ACHN (cell line): ENCODE measurements at regions not wholly inside any gene's neighbourhood (a gene's known extent, or its start where the extent isn't known, plus 50 kb on each side); places are given as distances from the start of the nearest gene placed in this dataset.

Source experiments
- DNase-seq: peaks from one replicate; pipeline ENCODE4 v3.0.0-alpha.2; 2015
- in situ Hi-C: cut with HindIII; loops from 2 replicates; pipeline ENCODE4 v1.10.0; 2017; ENCODE audit warnings: low sequenced_read_pairs, low pct_ligation_motif_present, low pct_unique_long_range_greater_than_20kb

- DNase-seq: no peak
- in situ Hi-C loops: loop anchor here (25.0 kb wide), 1 partner anchor 168 kb away; no protein-coding TSS in a partner anchor
These were observed 96.4 kb downstream of the CYRIA start for GRCh38 chr2:16568998-16569784.

- in situ Hi-C loops: loop anchor here (25.0 kb wide), 1 partner anchor 171 kb away; no protein-coding TSS in a partner anchor
- no peak for DNase-seq
These were observed 98.9 kb downstream of the CYRIA start for GRCh38 chr2:16566701-16567100.

- in situ Hi-C loops: loop anchor here (25.0 kb wide), 1 partner anchor 172 kb away; no protein-coding TSS in a partner anchor
- no peak for DNase-seq
These were observed 100.2 kb downstream of the CYRIA start for GRCh38 chr2:16565481-16565880.

- in situ Hi-C loops: loop anchor here (25.0 kb wide), 1 partner anchor 176 kb away; no protein-coding TSS in a partner anchor
- no peak for DNase-seq
These were observed 104.0 kb downstream of the CYRIA start for GRCh38 chr2:16561676-16562075.

- DNase-seq: no peak
- in situ Hi-C loops: loop anchor here (25.0 kb wide), 1 partner anchor 176 kb away; no protein-coding TSS in a partner anchor
These were observed 104.4 kb downstream of the CYRIA start for GRCh38 chr2:16561251-16561650.

- no peak for DNase-seq
- in situ Hi-C loops: loop anchor here (25.0 kb wide), 1 partner anchor 178 kb away; no protein-coding TSS in a partner anchor
These were observed 106.2 kb downstream of the CYRIA start for GRCh38 chr2:16559278-16560067.

GRCh38 chr2:16554060-16554583 is 111.5 kb downstream of the CYRIA start:
- in situ Hi-C loops: loop anchor here (25.0 kb wide), 1 partner anchor 183 kb away; no protein-coding TSS in a partner anchor
- no peak for DNase-seq

- DNase-seq: peak; percentile 54
- in situ Hi-C loops: loop anchor here (25.0 kb wide), 1 partner anchor 184 kb away; no protein-coding TSS in a partner anchor
These were observed 112.4 kb downstream of the CYRIA start for GRCh38 chr2:16553226-16553625.

- in situ Hi-C loops: loop anchor here (25.0 kb wide), 1 partner anchor 185 kb away; no protein-coding TSS in a partner anchor
- DNase-seq: no peak
These were observed 113.4 kb downstream of the CYRIA start for GRCh38 chr2:16552202-16552601.

- in situ Hi-C loops: no loop called here
- no peak for DNase-seq
These were observed 117.6 kb downstream of the CYRIA start for GRCh38 chr2:16548036-16548435.

GRCh38 chr2:16546128-16546754 is 119.4 kb downstream of the CYRIA start:
- in situ Hi-C loops: no loop called here

GRCh38 chr2:16538707-16539106 is 126.9 kb downstream of the CYRIA start:
- in situ Hi-C loops: no loop called here
- DNase-seq: no peak

More at GRCh38 chr2:16546128-16546754, 119.4 kb downstream of the CYRIA start:
- peak; percentile 72 for DNase-seq

- in situ Hi-C loops: no loop called here
- no peak for DNase-seq
These were observed 128.3 kb downstream of the CYRIA start for GRCh38 chr2:16537347-16537746.

GRCh38 chr2:16526193-16526592 is 139.4 kb downstream of the CYRIA start:
- DNase-seq: no peak
- in situ Hi-C loops: no loop called here

- peak; percentile 61 for DNase-seq
- in situ Hi-C loops: no loop called here
These were observed 140.3 kb downstream of the CYRIA start for GRCh38 chr2:16525265-16525887.

GRCh38 chr2:16523711-16524110 is 141.9 kb downstream of the CYRIA start:
- in situ Hi-C loops: no loop called here
- DNase-seq: no peak

GRCh38 chr2:16522031-16522831 is 143.4 kb downstream of the CYRIA start:
- no peak for DNase-seq
- in situ Hi-C loops: no loop called here
